ENCODE measurements at regions not wholly inside any gene's neighbourhood (a gene's known extent, or its start where the extent isn't known, plus 50 kb on each side); places are given as distances from the start of the nearest gene placed in this dataset.
"Not testable (repeated sequence)": the region's sequence is repeated elsewhere in the genome, so short reads cannot be mapped to it uniquely, and the experiment has no call there.

DNA sequence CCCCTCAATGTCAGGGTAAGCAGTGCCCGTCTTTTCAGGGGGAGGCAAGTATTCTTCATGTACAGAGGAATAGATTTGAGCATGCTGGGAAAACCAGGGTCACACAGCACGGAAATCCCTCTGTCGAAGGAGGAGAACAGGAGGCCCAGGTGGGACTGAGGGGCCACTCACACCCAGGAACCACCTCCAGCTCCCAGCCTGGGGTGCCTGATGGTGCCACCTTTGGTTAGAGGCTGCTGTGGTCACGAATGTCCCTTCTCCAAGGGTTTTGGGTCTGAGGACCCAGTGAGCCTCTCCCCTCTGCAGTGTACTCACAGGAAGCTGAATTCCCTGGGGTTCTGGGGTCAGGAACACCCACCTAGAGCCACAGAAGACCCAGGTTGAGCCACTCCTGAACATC lies 197.3 kb downstream of the ANKRD30B start:
- TF ChIP-seq, protein P1, sequence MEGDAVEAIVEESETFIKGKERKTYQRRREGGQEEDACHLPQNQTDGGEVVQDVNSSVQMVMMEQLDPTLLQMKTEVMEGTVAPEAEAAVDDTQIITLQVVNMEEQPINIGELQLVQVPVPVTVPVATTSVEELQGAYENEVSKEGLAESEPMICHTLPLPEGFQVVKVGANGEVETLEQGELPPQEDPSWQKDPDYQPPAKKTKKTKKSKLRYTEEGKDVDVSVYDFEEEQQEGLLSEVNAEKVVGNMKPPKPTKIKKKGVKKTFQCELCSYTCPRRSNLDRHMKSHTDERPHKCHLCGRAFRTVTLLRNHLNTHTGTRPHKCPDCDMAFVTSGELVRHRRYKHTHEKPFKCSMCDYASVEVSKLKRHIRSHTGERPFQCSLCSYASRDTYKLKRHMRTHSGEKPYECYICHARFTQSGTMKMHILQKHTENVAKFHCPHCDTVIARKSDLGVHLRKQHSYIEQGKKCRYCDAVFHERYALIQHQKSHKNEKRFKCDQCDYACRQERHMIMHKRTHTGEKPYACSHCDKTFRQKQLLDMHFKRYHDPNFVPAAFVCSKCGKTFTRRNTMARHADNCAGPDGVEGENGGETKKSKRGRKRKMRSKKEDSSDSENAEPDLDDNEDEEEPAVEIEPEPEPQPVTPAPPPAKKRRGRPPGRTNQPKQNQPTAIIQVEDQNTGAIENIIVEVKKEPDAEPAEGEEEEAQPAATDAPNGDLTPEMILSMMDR (IDR thresholded peaks at IDR 0.05; ENCODE audit: insufficient read depth, missing control alignments): no peak
- DNase-seq (ENCODE audit: insufficient read length, low spot score) (no peak), FAIRE-seq (no peak)

DNA sequence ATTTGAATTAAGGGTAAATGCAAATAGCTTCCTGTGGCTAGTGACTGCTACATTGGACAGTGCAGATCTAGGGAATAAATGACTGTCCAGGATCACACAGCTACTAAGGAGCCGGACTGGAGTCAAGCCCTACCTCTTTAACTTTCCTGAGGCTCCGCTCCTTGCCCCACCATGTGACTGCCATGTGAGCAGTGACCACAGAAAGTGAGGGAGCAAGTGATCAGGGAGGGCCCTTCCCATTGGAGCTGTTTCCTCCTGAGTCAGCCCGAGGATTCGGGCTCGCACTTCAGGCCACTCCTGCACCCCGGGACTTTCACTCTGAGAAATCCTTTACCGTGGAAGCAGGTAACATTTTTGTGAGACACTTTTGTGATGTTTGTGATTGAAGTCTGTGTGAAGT lies 198.0 kb downstream of the ANKRD30B start:
- FAIRE-seq (no peak), DNase-seq (ENCODE audit: insufficient read length, low spot score) (no peak)
- TF ChIP-seq, protein P1 (IDR thresholded peaks at IDR 0.05; ENCODE audit: insufficient read depth, missing control alignments): no peak

GRCh38 chr18:14946741-14947470 lies 198.9 kb downstream of the ANKRD30B start:
- DNase-seq (ENCODE audit: insufficient read length, low spot score); FAIRE-seq: not testable (repeated sequence)

GRCh38 chr18:14947482-14948162 lies 199.7 kb downstream of the ANKRD30B start:
- TF ChIP-seq, protein P1 (IDR thresholded peaks at IDR 0.05; ENCODE audit: insufficient read depth, missing control alignments): no peak
- DNase-seq (ENCODE audit: insufficient read length, low spot score) (no peak), FAIRE-seq (no peak)

GRCh38 chr18:14948163-14948540 lies 200.2 kb downstream of the ANKRD30B start:
- FAIRE-seq (no peak), DNase-seq (ENCODE audit: insufficient read length, low spot score) (no peak)
- TF ChIP-seq, protein P1 (IDR thresholded peaks at IDR 0.05; ENCODE audit: insufficient read depth, missing control alignments): no peak

DNA sequence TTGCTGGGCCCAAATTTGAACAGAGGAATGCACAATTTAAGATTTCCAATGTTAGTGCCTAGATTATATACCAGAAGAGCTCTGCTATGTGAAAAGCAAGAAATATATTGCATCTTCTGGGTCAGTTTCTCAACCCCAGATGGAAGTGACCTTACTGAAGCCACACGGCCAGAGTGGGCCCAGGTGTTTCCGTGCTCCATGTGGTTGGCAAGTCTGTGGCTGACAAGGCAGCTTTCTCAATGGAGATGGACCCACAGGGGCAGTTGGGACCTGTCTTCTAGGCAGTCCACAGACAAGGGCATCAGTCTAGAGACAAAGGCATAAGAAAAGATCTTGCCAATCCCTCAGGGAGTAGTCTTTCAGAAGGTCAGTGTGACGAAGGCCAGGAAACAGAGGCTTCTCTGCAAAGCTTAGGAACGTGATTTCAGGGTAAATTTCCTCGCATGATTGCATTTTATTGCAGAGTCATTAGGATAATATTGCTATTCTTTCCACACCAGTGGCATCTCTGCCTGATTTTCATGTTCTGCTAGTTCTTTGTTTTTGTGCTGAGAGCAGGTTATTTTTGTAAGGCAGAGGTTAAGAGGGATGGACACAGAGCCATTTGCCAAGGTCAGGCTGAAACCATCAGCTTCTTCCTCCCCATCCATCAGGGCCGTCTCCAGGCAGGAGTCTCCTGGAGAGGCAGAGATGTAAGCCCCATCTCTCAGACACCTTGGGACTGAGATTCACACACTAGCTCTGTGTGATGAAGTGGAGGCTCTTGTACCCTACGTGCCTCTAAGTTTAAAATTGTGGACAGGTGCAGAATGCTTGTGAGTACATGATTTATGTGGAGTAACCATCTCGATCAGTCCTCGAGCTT lies 202.1 kb downstream of the ANKRD30B start:
- no peak for FAIRE-seq
- no peak for DNase-seq (ENCODE audit: insufficient read length, low spot score)
- TF ChIP-seq, protein P1 (IDR thresholded peaks at IDR 0.05; ENCODE audit: insufficient read depth, missing control alignments): no peak

DNA sequence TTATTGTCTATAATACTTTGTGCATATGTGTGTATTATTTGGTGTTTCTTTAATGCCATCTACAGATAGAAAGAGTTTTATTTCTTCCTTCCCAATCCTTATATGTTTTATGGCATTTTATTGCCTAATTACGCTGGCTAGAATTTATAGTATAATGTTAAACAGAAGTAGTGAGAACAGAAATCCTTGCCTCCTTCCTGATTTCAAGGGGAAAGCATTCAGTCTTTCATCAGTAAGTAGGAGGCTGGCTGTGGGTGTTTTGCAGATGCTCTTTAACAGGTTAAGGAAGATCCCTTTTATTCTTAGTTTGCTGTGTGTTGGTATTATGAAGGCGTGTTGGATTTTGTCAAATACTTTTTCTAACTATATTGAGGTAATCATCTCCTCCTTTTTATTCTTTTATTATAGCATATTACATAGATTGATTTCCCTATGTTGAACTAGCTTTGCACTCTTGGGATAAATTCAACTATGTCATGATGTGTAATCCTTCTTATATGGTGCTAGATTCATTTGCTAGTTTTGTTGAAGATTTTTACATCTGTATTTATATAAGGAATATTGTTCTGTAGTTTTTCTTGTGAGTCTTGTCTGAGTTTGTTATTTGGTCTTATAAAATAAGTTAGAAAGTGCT lies 204.6 kb downstream of the ANKRD30B start:
- FAIRE-seq: not testable (repeated sequence)

More for the DNA sequence above, 204.6 kb downstream of the ANKRD30B start:
- not testable (repeated sequence) for DNase-seq (ENCODE audit: insufficient read length, low spot score)

Data from D721Med (cell line).